Islet of Langerhans (tissue), 1 donor: ENCODE measurements at regions not wholly inside any gene's neighbourhood (a gene's known extent, or its start where the extent isn't known, plus 50 kb on each side); places are given as distances from the start of the nearest gene placed in this dataset.
"Not testable (repeated sequence)": the region's sequence is repeated elsewhere in the genome, so short reads cannot be mapped to it uniquely, and the experiment has no call there.

Source experiments
- FAIRE-seq: peaks from one replicate; lab custom pipeline; 2011; peaks lifted over from hg19 to GRCh38; lab: Jason Lieb, UNC

DNA sequence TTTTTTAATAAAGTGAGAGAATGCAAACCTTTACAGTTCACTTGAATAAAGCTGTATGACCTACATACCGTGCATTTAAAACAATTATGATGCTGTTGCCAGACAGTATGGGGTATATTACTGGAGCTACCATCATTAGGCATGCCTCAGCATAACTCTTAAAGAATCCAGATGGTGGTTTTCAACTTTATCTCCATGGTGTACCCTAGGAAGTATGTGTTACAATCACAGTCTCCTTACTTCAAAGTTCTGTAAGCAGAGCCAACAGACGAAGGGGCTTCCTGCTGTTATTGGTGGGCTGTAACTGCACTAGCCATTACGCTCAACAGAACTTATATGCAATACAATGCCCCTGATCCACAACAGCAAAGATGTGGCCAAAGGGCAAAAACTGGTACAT, 803.3 kb downstream of the DTWD2 start:
- FAIRE-seq = no peak

DNA sequence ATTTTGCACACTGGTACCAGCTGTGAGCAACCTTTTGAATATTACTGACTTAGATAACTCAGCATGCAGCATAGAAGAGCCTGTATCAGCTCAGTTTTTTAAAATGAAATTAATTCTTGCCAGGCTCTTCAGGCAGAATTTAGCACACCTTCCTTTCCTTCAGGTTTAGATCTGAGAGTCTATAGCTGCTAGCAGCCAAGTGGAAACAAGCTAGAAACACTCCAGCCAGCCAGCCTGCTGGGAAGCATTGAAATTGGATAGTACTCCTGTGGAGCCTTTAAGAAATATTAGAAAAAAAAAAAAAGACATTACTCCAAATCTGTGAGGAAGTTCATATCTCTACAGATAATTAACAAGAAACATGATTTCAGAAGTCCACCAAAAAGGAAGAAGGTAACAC, 812.2 kb downstream of the DTWD2 start:
- FAIRE-seq = no peak

DNA sequence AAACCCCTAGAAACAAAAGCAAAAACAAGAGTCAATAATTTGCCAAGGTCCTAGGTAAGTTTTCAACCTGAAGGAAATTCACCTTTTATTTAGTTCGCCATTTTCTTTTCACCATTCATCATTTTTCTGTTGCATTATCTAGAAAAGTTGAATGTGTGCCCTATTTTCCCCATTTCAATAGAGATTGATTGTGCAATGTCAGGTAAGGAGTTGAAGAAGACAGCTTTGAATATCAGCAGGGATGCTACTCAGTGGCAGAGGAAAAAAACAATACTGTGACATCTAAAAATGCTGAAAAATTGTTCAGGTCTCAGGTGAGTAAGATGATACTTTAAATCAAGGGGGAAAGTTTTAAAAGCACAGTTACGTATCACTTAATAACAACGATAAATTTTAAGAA, 813.7 kb downstream of the DTWD2 start:
- FAIRE-seq = no peak

DNA sequence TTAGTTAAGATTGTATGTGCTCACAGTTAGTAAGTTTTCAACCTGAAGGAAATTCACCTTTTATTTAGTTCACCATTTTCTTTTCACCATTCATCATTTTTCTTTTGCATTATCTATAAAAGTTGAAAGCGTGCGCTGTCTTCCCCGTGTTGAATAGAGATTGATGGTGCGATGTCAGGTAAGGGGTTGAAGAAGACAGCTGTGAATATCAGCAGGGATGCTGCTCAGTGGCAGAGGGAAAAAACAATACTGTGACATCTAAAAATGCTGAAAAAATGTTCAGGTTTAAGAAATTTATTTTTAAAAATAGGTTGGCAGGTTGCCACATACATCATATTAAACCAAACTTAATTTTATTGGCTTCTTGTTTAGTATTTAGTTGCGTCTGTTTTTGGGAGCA, 815.0 kb downstream of the DTWD2 start:
- FAIRE-seq = no peak

DNA sequence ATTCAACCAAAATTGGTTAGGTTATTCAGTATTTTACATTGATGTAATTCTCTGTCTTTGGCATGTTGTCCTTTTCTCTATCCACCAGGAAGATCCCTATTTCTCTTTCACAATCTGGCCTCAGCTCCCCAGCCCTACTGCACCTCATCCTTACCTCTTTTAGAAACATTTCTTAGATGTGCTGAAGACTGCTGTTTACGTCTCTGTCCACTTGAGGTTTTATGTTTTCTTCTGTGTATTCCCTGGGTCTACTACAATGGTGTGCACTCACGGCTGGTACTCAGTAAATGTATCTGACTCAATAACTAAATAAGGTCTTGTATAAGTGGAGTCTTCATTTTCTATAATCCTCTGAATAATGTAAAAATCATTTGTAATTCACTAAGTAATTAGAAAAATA, 822.7 kb downstream of the DTWD2 start:
- no peak for FAIRE-seq

DNA sequence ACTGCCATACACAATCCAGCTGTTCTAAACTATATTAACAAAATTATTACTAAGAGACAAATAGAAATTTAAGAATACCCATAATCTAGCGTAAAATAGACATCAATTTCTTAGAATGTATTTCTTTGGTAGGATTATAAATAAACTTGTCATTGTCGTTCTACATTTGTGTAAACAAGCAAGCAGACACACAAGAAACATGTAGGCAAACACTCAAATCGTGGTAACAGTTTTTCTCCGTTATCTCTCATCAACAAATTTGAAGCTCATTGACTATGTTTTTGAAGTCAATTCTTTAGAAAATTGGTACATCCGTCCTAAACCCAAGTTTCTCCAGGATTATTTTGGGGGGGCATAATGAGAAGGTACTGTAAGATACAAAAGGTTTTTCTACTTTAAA, 832.2 kb downstream of the DTWD2 start:
- no peak for FAIRE-seq

DNA sequence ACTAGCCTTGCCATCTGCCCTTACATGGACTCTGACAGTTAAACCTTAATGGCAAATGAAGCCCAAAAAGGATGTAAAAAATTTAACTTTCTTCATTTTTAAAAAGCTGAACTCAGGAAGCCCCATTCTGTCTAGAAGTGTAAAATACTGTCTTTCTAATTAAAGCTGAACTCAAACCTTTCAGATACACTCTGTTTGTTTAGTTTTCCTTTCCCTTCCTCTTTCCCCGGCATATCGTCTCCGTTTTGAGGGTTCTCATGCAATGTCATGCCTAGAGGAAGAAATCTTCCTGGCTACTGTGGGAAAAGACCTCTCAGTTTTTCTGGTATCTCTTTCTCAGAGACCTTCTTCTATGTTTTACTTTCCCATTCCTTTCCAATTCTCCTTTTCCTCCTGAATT, 841.5 kb downstream of the DTWD2 start:
- FAIRE-seq = no peak

DNA sequence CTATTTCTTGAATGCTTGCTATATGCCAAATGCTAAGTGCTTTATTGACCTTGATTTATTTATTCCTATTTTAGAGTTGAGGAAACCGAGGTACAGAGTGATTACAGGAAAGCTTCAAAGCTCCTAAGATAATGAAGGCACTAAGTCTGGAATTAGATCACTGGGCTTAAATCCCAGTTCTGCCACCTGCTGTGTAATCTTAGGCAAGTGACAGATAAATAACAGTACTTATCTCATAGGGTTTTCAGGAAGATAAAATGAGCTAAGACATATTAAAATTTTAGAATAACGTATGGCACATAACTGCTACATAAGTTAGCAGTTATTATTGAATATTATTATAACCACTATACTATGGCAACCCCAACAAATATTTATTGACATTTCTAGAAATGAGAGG, 843.8 kb downstream of the DTWD2 start:
- FAIRE-seq = no peak

DNA sequence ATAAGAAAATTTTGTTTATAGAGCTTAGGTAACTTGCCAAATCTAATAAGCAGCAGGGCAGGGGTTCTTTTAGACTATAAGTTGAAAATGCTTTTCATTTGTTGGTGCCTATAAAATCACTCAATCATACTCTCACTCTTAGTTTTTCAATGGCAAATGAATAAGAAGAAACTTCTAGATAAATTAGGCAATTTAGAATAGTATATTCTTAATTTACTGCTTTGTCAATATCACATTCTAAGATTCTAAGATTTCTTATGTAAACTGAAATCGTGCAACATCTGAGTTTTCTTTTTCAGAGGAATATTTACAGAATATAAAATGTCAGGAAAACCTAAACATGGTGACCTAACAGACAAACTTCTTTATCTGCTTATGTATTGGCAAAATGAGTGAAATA, 849.0 kb downstream of the DTWD2 start:
- FAIRE-seq = no peak

DNA sequence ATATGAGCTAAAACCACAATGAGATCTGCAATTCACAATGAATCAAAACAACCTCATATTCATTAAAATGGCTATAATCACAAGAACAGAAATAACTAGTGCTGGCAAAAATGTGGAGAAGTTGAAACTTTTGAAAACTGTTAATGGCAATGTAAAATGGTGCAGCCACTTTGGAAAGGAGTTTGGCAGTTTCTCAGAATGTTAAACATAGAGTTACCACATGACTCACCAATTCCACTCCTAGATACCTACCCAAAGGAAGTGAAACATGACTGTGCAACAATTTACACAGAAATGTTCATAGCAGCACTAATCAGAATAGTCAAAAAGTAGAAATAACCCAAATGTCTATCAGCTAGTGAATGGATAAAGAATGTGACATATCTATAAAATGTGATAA, 862.2 kb downstream of the DTWD2 start:
- FAIRE-seq = no peak

DNA sequence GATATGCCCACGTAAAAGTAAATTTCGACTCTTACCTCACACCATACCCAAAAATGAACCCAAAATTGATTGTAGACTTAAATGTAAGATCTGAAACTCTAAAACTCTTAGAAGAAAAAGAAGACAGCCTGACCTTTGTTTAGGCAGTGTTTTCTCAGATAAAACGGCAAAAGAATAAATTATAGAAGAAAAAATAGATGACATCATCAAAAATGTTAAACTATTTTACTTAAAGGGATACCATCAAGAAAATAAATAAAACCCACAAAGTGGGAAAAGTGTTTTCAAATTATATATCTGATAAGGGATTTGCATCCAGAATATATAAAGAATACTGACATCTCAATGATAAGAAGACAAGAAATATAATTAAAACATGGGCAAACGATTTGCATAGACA, 862.7 kb downstream of the DTWD2 start:
- no peak for FAIRE-seq

DNA sequence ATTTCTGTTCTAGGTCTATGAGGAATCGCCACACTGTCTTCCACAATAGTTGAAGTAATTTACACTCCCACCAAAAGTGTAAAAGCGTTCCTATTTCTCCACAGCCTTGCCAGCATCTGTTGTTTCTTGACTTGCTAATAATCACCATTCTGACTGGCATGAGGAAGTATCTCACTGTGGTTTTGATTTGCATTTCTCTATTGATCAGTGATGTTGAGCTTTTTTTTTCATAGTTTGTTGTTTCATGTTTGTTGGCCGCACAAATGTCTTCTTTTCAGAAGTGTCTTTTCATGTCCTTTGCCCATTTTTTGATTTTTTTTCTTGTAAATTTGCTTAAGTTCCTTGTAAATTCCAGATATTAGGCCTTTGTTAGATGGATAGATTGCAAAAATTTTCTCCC, 867.1 kb downstream of the DTWD2 start:
- no peak for FAIRE-seq

DNA sequence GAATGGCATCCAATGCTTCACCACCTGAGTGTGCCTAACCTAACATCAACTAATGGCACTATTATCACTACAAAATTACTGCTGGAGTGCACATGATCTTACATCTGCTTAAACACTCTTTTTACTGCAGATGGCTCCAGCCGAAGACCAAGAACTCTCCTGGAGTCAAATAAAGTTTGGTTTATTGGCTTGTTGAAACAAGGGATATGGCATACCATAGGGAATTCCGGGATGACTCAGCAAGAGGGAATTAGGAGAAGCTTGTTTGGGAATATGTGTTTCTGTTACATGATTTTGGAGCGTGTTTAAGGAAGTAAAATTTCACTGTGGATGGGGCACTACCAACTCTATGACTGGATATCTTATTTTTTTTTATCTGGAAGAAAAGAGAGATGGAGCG, 872.6 kb downstream of the DTWD2 start:
- no peak for FAIRE-seq

DNA sequence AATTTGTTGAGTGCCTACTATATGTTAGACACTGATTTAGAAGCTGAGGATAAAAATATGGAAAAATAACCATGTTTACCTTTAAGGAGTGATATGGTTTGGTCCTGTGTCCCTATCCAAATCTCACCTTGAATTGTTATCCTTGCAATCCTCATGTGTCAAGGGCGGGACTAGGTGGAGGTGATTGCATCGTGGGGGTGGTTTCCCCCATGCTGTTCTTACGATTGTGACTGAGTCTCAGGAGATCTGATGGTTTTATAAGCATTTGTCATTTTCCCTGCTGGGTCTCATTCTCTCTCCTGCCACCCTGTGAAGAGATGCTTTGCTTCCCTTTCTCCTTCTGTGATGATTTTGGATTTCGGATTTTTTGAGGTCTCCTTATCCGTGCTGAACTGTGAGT, 876.4 kb downstream of the DTWD2 start:
- FAIRE-seq = no peak

DNA sequence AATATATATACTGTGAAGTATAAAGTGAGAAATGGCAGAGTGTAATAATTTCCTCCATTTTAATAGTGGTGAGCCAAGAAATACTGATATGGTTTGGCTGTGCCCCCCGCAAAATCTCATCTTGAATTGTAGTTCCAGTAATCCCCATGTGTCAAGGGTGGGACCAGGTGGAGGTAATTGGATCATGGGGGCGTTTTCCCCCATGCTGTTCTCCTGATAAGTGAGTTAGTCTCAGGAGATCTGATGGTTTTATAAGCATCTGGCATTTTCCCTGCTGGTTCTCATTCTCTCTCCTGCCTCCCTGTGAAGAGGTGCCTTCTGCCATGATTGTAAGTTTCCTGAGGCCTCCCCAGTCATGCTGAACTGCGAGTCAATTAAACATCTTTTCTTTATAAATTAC, 881.1 kb downstream of the DTWD2 start:
- FAIRE-seq = not testable (repeated sequence)

DNA sequence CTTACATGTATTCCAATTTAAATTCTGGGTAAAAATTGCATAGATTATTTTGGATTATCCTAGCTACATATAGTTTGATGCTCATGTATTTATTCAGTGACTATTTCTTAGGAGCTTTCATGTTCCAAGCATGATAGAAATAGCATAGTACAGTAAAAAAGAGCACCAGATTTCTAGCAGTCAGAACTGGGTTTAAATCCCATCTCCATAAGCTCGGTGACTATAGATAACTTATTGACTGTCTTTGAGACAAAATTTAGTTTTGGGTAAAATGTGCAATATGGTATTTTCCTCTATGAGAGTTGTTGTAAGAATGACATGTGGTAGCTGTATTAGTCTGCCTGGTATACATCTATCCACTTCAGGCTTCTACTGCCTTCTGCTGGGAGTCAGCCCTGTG, 889.6 kb downstream of the DTWD2 start:
- FAIRE-seq = no peak

DNA sequence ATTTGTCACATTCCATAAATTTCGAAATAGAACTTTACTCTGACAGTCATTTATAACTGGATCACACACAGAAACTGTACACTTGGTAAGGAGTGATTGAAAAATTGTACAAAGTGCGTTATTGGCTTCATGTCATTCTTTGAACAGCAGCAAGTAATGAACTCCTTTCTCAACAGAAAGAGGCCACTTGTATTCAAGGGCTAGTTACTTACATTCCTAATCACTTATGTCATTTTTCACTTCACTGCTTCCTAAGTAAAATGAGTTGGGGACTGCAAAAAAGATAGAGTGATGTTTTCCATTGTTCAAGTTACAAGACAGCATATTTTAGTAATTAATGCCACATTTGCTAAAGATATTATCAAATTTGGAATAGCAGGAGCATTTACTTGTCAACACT, 893.2 kb downstream of the DTWD2 start:
- no peak for FAIRE-seq

DNA sequence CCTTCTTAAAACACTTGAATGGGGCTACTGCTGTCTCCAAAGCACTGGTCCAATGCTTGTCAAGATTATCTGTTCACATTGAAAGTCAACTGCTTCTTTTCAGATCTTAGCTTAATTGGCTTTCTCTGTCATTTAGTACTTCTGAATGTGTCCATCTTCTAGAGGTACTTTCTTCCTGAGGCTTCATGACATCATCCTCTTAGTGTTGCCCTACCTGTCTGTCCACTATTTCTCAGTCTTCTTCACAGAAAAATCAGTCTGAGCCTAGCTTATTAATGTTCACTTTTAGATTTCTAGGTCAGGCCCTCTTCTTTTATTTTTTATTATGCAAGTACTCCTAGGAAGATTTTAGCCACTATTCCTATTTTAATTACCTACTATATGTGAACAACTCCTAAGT, 899.9 kb downstream of the DTWD2 start:
- no peak for FAIRE-seq

DNA sequence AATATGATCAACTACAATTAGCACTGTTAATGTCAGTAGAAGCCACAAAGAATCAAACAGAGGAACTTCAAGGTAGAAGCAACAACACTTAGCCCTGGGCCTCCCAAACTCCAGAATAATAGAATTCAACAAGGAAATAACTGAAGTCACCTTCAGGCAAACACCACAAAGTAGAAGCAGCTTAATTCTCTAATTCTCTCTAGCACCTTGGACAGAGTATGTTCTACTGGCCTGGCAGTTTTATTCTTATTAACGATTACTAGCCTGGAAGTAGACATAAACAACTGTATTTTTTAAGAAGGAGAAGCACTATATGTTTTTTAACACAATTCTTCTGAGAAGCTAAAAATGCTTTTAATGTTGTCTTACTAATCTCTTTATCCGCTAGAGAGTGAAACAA, 911.9 kb downstream of the DTWD2 start:
- no peak for FAIRE-seq

DNA sequence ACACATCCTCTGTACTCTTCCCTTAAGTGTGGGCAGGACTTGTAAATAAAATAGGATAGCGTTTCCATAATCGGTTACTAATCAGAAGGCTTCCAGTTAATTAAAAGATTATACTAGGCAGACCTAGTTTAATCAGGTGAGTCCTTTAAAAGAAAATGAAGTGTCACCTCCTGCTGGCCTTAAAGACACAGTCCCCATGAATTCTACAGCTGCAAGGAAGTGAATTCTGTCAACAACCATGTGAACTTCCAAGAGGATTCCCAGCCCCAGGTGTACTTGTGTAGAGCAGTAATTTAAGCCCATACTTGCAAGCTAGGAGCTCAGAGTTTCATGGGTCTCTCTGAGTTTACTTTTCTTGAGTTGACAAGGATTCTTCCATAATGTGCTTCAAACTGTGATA, 918.3 kb downstream of the DTWD2 start:
- FAIRE-seq = no peak

DNA sequence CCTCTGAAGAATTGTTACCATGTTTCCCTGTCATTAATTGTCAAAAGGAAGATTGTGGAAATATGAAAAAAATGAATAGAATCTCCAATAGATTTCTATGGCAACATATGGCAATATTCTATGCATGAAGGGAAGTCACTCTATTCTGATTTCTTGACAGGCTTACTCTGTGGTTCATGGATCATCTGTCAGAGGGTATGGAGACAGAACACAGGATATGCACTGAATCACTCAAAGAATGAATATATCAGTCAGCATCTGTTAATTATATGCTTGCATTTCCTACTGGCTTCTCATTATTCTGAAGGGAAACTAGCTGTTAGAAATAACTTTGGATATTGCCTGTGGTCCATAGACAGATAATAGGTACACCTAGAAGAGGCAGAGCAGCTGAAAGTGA, 918.9 kb downstream of the DTWD2 start:
- no peak for FAIRE-seq

DNA sequence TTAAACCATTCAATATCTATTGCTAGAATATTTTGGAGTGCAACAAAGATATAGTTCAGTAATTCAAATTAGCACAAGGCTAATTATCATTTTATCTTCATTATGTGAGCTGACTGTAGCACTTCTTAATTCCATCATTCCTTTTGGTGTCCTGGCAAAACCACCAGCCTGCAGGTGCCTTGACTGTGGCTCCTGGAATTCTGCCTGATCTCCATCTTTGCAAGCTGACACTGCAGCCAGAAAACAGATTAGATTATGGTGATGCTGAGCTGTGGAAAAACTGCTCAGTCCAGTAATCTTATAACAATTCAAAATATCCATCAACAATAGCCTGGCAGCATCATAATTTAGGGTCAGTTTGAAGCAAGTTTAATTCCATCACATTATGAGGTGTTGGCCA, 919.5 kb downstream of the DTWD2 start:
- no peak for FAIRE-seq

DNA sequence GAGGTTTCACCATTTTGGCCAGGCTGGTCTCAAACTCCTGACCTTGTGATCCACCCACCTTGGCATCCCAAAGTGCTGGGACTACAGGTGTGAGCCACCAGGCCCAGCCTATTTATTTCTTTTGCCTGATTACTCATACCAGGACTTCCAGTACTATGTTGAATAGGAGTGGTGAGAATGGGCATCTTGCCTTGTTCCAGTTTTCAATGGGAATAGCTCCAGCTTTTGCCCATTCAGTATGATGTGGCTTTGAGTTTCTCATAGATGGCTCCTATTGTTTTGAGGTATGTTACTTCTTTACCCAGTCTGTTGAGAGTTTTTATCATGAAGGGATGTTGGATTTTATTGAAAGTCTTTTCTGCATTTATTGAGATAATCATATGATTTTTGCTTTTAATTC, 924.5 kb downstream of the DTWD2 start:
- FAIRE-seq = not testable (repeated sequence)

DNA sequence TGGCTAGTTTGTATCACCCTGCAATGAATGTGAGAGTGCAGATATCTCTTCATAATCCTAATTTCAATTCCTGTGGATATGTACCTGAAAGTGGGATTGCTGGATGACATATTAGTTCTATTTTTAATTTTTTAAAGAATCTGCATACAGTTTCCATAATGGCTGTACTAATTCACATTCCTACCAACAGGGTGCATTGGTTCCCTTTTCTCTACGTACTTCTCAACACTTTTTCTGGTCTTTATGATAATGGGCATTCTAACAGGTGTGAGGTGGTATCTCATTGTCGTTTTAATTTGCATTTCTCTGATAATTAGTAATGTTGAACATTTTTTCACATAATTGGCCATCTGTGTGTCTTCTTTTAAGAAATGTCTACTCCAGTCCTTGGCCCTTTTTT, 927.5 kb downstream of the DTWD2 start:
- FAIRE-seq = no peak

DNA sequence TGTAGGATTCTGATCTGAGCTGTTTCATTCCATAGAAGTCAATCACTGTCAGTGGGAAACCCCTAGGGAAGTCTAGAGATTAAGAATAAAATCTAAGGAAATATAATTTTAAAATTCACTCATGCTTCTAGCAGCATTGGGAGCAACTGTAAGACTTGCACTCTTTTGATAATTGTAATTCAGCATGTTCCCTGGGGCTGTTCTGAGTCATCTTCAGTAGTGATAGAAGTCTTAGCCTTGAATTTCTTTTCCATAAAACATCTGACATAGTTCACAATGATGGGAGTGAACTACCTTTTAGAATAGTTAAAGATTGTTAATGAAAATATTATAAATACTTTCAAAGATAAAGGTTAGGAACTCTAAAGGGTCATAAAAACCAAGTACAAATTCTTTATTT, 935.8 kb downstream of the DTWD2 start:
- no peak for FAIRE-seq

DNA sequence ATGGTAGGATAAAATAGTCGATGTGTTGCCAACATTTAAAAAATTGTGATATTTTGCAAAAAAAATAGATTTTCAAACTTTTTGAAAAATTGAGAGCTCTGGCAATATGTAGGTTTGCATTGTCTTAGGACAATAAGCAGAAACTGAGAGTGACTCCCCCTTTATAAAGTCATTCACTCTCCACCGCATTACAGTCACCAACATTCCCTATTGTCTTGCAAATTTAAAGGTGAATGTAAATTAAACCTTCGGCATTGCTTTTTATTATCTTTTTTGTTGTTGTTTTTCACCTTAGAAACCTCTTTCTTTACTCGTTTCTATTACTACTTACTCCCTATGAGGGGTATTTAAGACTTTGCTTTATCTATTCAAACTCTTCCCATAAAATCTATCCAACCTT, 944.2 kb downstream of the DTWD2 start:
- no peak for FAIRE-seq
